HCT116 (cell line): ENCODE measurements at regions not wholly inside any gene's neighbourhood (a gene's known extent, or its start where the extent isn't known, plus 50 kb on each side); places are given as distances from the start of the nearest gene placed in this dataset.

Source experiments
- ATF3 ChIP-seq: IDR thresholded peaks from 2 replicates; pipeline ENCODE4 v1.6.1; 2012
- CEBPB ChIP-seq: IDR thresholded peaks from 2 replicates; pipeline ENCODE4 v1.6.1; 2012; ENCODE audit warnings: low read depth
- CTCF ChIP-seq, 3 experiments: fragments of 200-600 bp in 1 of 3; sonication (generic) in 1 of 3; IDR thresholded peaks in 2 of 3; conservative IDR thresholded peaks in 1 of 3; 2 replicates each; pipeline ENCODE4 v1.5.1; 2012 to 2017; ENCODE audit warnings: low read depth in 2 of 3, low read length in 2 of 3, antibody characterized with exemption in 1 of 3, borderline replicate concordance in 1 of 3, control low read depth in 1 of 3, mild to moderate bottlenecking in 1 of 3, mixed read lengths in 1 of 3, mixed run types in 1 of 3, moderate library complexity in 1 of 3; ENCODE audit not compliant: insufficient read depth in 1 of 3
- EGR1 ChIP-seq: IDR thresholded peaks from 2 replicates; pipeline ENCODE4 v1.6.1; 2012; ENCODE audit warnings: low read depth
- ELF1 ChIP-seq: IDR thresholded peaks from 2 replicates; pipeline ENCODE4 v1.6.1; 2012; ENCODE audit warnings: low read depth, borderline replicate concordance
- POLR2A ChIP-seq: IDR thresholded peaks from 2 replicates; pipeline ENCODE4 v1.7.0; 2011; ENCODE audit warnings: borderline replicate concordance; ENCODE audit not compliant: insufficient read depth, insufficient read length; ENCODE audit errors: extremely low read depth
- POLR2AphosphoS5 ChIP-seq: IDR thresholded peaks from 2 replicates; pipeline ENCODE4 v1.6.1; 2011; ENCODE audit warnings: mild to moderate bottlenecking, low read depth, low read length, moderate library complexity
- SRF ChIP-seq: IDR thresholded peaks from 2 replicates; pipeline ENCODE4 v1.6.1; 2012; ENCODE audit warnings: low read depth
- TCF7L2 ChIP-seq: IDR thresholded peaks from 2 replicates; pipeline ENCODE4 v1.7.0; 2011; ENCODE audit warnings: borderline replicate concordance, inconsistent platforms; ENCODE audit not compliant: insufficient read depth, insufficient read length; ENCODE audit errors: extremely low read depth
- YY1 ChIP-seq: IDR thresholded peaks from 2 replicates; pipeline ENCODE4 v1.6.1; 2011; ENCODE audit warnings: low read length, low read depth, moderate library complexity, mild to moderate bottlenecking; ENCODE audit not compliant: insufficient replicate concordance; ENCODE audit errors: extremely low read depth
- ZFX ChIP-seq: fragments of 450-650 bp; IDR thresholded peaks from 2 replicates; pipeline ENCODE4 v1.6.1; 2017

- TF ChIP-seq CTCF (IDR thresholded peaks at IDR 0.05 in 2 of 3, conservative IDR thresholded peaks at IDR 0.05 in 1 of 3; ENCODE audit: borderline replicate concordance in 1 of 3, insufficient read depth in 1 of 3, low read depth in 2 of 3, low read length in 2 of 3) (no peak), YY1 (no peak), POLR2A (no peak), TCF7L2 (no peak), ELF1 (no peak), SRF (no peak), ZFX (no peak), EGR1 (no peak), CEBPB (no peak), ATF3 (no peak), POLR2AphosphoS5 (no peak)
Observed at GRCh38 chr4:16431866-16432265, 205.6 kb upstream of the TAPT1 start.
